Iris pigment epithelial cell (primary cell): ENCODE measurements at regions not wholly inside any gene's neighbourhood (a gene's known extent, or its start where the extent isn't known, plus 50 kb on each side); places are given as distances from the start of the nearest gene placed in this dataset.
"Not testable (repeated sequence)": the region's sequence is repeated elsewhere in the genome, so short reads cannot be mapped to it uniquely, and the experiment has no call there.

Source experiments
- DNase-seq: peaks from one replicate; pipeline ENCODE4 v3.0.0-alpha.2; 2011; ENCODE audit warnings: low read depth

- peak; percentile 57 for DNase-seq
Measured at GRCh38 chr17:19470530-19471261, 59.7 kb downstream of the RNF112 start.

- DNase-seq = not testable (repeated sequence)
Measured at GRCh38 chr17:19474405-19474804, 59.2 kb upstream of the SLC47A1 start.

- not testable (repeated sequence) for DNase-seq
Measured at GRCh38 chr17:19475800-19476199, 57.9 kb upstream of the SLC47A1 start.

- DNase-seq = peak; percentile 42
Measured at GRCh38 chr17:19482576-19482975, 51.1 kb upstream of the SLC47A1 start.
